ENCODE measurements at regions not wholly inside any gene's neighbourhood (a gene's known extent, or its start where the extent isn't known, plus 50 kb on each side); places are given as distances from the start of the nearest gene placed in this dataset.

DNA sequence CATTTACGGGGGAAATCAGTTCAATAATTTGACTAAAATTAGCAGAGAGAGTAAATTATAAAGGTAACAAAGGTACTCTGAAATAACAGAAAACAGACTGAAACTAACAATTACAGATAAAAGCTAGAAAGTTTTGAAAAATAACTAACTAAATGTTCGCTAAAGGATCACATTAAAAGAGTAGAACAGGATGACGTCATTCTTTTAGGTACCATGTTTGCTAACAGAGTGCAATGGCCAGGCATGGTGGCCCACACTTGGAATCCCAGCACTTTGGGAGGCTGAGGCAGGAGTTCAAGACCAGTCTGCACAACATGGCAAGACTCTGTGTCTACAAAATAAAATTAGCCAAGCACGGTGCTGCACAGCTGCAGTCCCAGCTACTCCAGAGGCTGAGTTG lies 212.3 kb upstream of the CDYL start:
- TF ChIP-seq, protein P1, sequence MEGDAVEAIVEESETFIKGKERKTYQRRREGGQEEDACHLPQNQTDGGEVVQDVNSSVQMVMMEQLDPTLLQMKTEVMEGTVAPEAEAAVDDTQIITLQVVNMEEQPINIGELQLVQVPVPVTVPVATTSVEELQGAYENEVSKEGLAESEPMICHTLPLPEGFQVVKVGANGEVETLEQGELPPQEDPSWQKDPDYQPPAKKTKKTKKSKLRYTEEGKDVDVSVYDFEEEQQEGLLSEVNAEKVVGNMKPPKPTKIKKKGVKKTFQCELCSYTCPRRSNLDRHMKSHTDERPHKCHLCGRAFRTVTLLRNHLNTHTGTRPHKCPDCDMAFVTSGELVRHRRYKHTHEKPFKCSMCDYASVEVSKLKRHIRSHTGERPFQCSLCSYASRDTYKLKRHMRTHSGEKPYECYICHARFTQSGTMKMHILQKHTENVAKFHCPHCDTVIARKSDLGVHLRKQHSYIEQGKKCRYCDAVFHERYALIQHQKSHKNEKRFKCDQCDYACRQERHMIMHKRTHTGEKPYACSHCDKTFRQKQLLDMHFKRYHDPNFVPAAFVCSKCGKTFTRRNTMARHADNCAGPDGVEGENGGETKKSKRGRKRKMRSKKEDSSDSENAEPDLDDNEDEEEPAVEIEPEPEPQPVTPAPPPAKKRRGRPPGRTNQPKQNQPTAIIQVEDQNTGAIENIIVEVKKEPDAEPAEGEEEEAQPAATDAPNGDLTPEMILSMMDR (IDR thresholded peaks at IDR 0.05), result no peak
- TF ChIP-seq POLR2A (IDR thresholded peaks at IDR 0.05) (no peak), POLR2AphosphoS5 (IDR thresholded peaks at IDR 0.05) (no peak)

Data from stomach (tissue), 4 donors.